PC-9 (cell line): ENCODE measurements at regions not wholly inside any gene's neighbourhood (a gene's known extent, or its start where the extent isn't known, plus 50 kb on each side); places are given as distances from the start of the nearest gene placed in this dataset.

Experiments used
- BruUV-seq: library from RNA; stranded (reverse); fragments of 400-500 nt; replicated peaks from 2 replicates; lab custom pipeline; 2021; lab: Mats Ljungman, UMichigan
- CTCF ChIA-PET: fragments of 300-600 bp; sonication (Branson Sonifier 250); formaldehyde crosslinking; loops from one replicate; lab custom pipeline; 2022; ENCODE audit warnings: antibody characterized with exemption; lab: Charles Lee
- POLR2A ChIA-PET: fragments of 300-600 bp; sonication (Branson Sonifier 250); formaldehyde crosslinking; loops from one replicate; lab custom pipeline; 2022; ENCODE audit warnings: antibody characterized with exemption; ENCODE audit not compliant: unreplicated experiment; lab: Charles Lee
- DNase-seq, 2 experiments: peaks; one replicate each; pipeline versions ENCODE4 v3.0.0 to v3.0.0-alpha.2; 2015 to 2022; ENCODE audit warnings: mixed read lengths in 1 of 2
- H2AFZ ChIP-seq: fragments of 200-600 bp; sonication (generic); 2 replicates; pipeline ENCODE4 v1.8.1; 2017; ENCODE audit warnings: antibody characterized with exemption
- H3F3A ChIP-seq: fragments of 200-600 bp; sonication (generic); 2 replicates; pipeline ENCODE4 v1.8.1; 2017; ENCODE audit warnings: antibody characterized with exemption, mild to moderate bottlenecking, low read depth; ENCODE audit not compliant: insufficient read depth
- H3K27ac ChIP-seq: fragments of 200-600 bp; sonication (generic); 2 replicates; pipeline ENCODE4 v1.6.1; 2016; ENCODE audit warnings: mixed run types
- H3K27me3 ChIP-seq: fragments of 200-600 bp; sonication (generic); 2 replicates; pipeline ENCODE4 v1.6.1; 2016; ENCODE audit warnings: low read depth, mixed run types; ENCODE audit not compliant: insufficient read depth
- H3K36me3 ChIP-seq: fragments of 200-600 bp; sonication (generic); 2 replicates; pipeline ENCODE4 v1.6.1; 2016; ENCODE audit warnings: low read depth, mixed run types
- H3K4me1 ChIP-seq: fragments of 200-600 bp; sonication (generic); replicated peaks from 2 replicates; pipeline ENCODE4 v1.6.1; 2016; ENCODE audit warnings: mixed run types; ENCODE audit not compliant: insufficient read depth
- H3K4me2 ChIP-seq: fragments of 200-600 bp; sonication (generic); 2 replicates; pipeline ENCODE4 v1.6.1; 2017; ENCODE audit warnings: mixed run types
- H3K4me3 ChIP-seq: fragments of 200-600 bp; sonication (generic); 2 replicates; pipeline ENCODE4 v1.6.1; 2016; ENCODE audit warnings: mixed run types
- H3K79me2 ChIP-seq: fragments of 200-600 bp; sonication (generic); 2 replicates; pipeline ENCODE4 v1.6.1; 2017; ENCODE audit warnings: low read depth, mixed run types
- H3K9me2 ChIP-seq: fragments of 200-600 bp; sonication (generic); 2 replicates; pipeline ENCODE4 v1.8.1; 2017; ENCODE audit warnings: mild to moderate bottlenecking; ENCODE audit not compliant: insufficient read depth
- H3K9me3 ChIP-seq: fragments of 200-600 bp; sonication (generic); 2 replicates; pipeline ENCODE4 v1.8.1; 2016; ENCODE audit warnings: low read depth; ENCODE audit not compliant: insufficient read depth
- H4K20me1 ChIP-seq: fragments of 200-600 bp; sonication (generic); 2 replicates; pipeline ENCODE4 v1.8.1; 2017; ENCODE audit not compliant: insufficient read depth
- EZH2 ChIP-seq: fragments of 200-600 bp; sonication (generic); IDR thresholded peaks from 2 replicates; pipeline ENCODE4 v1.8.0; 2017; ENCODE audit warnings: antibody characterized with exemption, low read depth
- intact Hi-C: fragments of 100-400 bp; cut with micrococcal nuclease; formaldehyde crosslinking; loops from one replicate; pipeline ENCODE4 v1.10.0; 2022; ENCODE audit not compliant: unreplicated experiment
- TF ChIP-seq, protein P1 (sequence below): fragments of 200-600 bp; sonication (generic); conservative IDR thresholded peaks from 2 replicates; pipeline ENCODE4 v1.6.1; 2017; ENCODE audit warnings: mixed run types, antibody characterized with exemption, mild to moderate bottlenecking, moderate library complexity

DNA sequence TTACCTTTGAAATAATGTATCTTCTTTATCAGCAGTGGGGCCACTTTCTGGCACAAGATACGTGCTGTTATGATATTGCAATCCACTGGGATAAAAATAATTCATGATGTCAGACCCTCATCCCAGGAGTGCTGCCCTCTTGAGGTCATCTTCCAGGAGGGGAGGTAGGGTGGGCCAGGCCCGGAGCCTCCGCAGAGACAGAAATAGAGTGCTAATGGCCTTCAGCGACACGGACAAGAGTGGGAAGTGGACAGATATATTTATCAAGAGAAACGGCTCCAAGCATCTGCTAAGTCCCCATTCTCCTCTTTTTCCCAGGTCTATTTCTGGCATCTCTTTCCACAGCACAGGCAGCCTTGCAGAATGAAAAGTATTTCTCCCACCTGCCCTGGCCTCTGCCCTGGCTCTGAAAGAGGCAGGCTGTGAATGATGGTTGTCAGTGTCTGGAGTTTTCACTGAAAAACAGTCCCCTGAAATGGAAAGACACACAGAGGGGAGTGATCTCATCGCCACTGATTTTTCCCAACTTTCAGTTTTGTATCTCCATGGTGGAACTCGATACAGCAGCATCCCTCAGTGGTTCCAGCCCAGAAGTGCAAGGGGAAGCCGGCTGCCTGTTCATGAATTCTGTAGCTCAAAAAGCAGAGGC is 251.7 kb upstream of the MYO3A start:
- no peaks in the 10 kb centered on the region for H3K9me3 ChIP-seq
- H3K4me1 ChIP-seq: no peaks in the 10 kb centered on the region
- H3K9me2 ChIP-seq: no peaks in the 10 kb centered on the region
- TF ChIP-seq, protein P1, sequence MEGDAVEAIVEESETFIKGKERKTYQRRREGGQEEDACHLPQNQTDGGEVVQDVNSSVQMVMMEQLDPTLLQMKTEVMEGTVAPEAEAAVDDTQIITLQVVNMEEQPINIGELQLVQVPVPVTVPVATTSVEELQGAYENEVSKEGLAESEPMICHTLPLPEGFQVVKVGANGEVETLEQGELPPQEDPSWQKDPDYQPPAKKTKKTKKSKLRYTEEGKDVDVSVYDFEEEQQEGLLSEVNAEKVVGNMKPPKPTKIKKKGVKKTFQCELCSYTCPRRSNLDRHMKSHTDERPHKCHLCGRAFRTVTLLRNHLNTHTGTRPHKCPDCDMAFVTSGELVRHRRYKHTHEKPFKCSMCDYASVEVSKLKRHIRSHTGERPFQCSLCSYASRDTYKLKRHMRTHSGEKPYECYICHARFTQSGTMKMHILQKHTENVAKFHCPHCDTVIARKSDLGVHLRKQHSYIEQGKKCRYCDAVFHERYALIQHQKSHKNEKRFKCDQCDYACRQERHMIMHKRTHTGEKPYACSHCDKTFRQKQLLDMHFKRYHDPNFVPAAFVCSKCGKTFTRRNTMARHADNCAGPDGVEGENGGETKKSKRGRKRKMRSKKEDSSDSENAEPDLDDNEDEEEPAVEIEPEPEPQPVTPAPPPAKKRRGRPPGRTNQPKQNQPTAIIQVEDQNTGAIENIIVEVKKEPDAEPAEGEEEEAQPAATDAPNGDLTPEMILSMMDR: peak; percentile 40; the same call in 1 of the 2 replicates
- TF ChIP-seq EZH2: no peak
- DNase-seq: no peak
- H3K4me2 ChIP-seq: peak overlapping the region; percentile 44; the same call in 1 of the 2 replicates
- no peaks in the 10 kb centered on the region for H4K20me1 ChIP-seq
- ChIA-PET CTCF (interaction anchor here (0.5 kb wide), 1 partner anchor 109 kb away, joined by 4 read pairs; no protein-coding TSS in a partner anchor), POLR2A (interaction anchor here (1.0 kb wide), 1 partner anchor 698 kb away, joined by 3 read pairs; no protein-coding TSS in a partner anchor)
- H3K4me3 ChIP-seq: peak overlapping the region; percentile 43; the same call in 1 of the 2 replicates
- intact Hi-C loops: loop anchor here (1.0 kb wide), 1 partner anchor 569 kb away; no protein-coding TSS in a partner anchor
- H3K27ac ChIP-seq: no peak overlapping the region
- H2AFZ ChIP-seq: no peak overlapping the region
- no TSS peak for BruUV-seq
- no peaks in the 10 kb centered on the region for H3F3A ChIP-seq
- H3K36me3 ChIP-seq: no peaks in the 10 kb centered on the region
- no peaks in the 10 kb centered on the region for H3K27me3 ChIP-seq
- H3K79me2 ChIP-seq: no peaks in the 10 kb centered on the region

DNA sequence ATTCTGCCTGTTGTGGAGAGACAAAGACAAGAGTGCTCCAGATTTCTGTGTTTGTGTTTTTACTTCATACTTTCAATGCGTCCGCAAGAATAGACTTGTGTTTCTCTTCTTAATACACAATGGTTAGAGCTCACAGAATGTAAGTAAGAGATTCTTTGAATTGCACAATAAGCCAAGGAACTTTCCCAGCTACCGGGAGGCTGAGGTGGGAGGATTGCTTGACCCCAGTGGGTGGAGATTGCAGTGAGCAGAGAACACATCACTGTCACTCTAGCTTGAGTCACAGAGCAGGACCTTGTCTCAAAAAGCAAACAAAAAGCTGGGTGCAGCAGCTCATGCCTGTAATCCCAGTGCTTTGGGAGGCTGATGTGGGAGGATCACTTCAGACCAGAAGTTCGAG is 250.7 kb upstream of the MYO3A start:
- intact Hi-C loops: no loop called here
- BruUV-seq: no TSS peak
- no peak for DNase-seq

DNA sequence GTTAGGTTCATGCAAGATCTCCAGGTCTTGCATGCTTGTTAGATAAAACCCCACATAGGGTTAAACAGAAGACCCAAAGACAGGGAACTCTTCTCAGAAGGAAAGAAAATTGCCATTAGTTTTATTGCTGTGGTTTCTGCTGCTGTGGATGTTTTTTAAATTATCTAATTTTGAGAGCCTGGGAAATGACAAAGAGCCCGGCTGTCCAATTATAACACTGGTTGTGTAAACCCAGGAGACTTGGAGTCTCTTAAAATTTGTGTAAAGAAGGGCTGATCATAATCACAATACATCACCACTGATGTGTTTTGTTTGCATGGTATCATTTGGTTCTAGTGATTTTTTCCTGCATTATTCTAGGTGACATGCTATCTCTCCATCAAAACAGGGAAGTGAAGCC is 246.5 kb upstream of the MYO3A start:
- Histone ChIP-seq H3K79me2 (no peaks in the 10 kb centered on the region), H3K27ac (no peak overlapping the region), H3K4me2 (no peak overlapping the region), H3K9me3 (no peaks in the 10 kb centered on the region), H2AFZ (no peak overlapping the region), H3K4me3 (no peak overlapping the region), H3F3A (no peaks in the 10 kb centered on the region), H3K9me2 (no peaks in the 10 kb centered on the region), H3K36me3 (no peaks in the 10 kb centered on the region), H3K4me1 (no peaks in the 10 kb centered on the region), H3K27me3 (no peaks in the 10 kb centered on the region), H4K20me1 (no peaks in the 10 kb centered on the region)
- no peak for TF ChIP-seq EZH2
- TF ChIP-seq, protein P1: no peak
- CTCF ChIA-PET: no interaction called here
- intact Hi-C loops: no loop called here
- no TSS peak for BruUV-seq
- DNase-seq: no peak
- POLR2A ChIA-PET: no interaction called here

More for the DNA sequence above, 250.7 kb upstream of the MYO3A start:
- ChIA-PET POLR2A (no interaction called here), CTCF (no interaction called here)
- Histone ChIP-seq H3K4me3 (no peak overlapping the region), H3K4me2 (no peak overlapping the region), H3F3A (no peaks in the 10 kb centered on the region), H3K9me3 (no peaks in the 10 kb centered on the region), H3K27ac (no peak overlapping the region), H3K9me2 (no peaks in the 10 kb centered on the region), H3K27me3 (no peaks in the 10 kb centered on the region), H3K36me3 (no peaks in the 10 kb centered on the region), H3K4me1 (no peaks in the 10 kb centered on the region), H3K79me2 (no peaks in the 10 kb centered on the region), H4K20me1 (no peaks in the 10 kb centered on the region), H2AFZ (no peak overlapping the region)
- TF ChIP-seq EZH2: no peak
- TF ChIP-seq, protein P1: no peak
